Activated CD4-positive, alpha-beta T cell treated with anti-CD3 and anti-CD28 coated beads, Interleukin-2, amount 50 U/mL, for 48 hours (primary cell): ENCODE measurements at regions not wholly inside any gene's neighbourhood (a gene's known extent, or its start where the extent isn't known, plus 50 kb on each side); places are given as distances from the start of the nearest gene placed in this dataset.

Experiments used
- DNase-seq, 2 experiments: peaks; one replicate each; pipeline ENCODE4 v3.0.0-alpha.2; 2020

DNA sequence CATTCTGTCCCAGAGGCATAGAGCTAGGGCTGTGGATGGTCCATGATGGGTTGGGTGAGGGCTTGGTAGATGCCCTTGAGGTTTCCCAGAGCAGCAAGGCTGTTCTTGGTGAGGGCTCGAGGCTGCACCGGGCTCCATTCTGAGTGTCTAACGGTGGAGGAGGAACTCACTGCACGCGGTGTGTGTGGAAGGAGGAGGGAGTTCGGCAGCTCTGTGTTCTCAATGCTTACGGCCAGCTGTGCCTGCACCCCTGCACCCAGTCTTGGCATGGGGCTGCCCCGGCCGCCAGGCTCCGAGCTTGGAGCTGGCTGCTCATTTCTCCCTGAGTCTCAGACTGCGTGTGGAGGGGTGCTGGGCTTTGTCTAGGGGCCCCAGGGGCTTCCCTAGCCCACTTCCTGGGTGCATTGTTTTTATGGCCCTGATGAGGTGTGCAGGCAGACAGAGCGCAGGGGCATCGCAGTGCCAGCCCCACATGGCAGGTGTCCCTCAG lies 1247.1 kb downstream of the BRD1 start:
- DNase-seq: no peak

DNA sequence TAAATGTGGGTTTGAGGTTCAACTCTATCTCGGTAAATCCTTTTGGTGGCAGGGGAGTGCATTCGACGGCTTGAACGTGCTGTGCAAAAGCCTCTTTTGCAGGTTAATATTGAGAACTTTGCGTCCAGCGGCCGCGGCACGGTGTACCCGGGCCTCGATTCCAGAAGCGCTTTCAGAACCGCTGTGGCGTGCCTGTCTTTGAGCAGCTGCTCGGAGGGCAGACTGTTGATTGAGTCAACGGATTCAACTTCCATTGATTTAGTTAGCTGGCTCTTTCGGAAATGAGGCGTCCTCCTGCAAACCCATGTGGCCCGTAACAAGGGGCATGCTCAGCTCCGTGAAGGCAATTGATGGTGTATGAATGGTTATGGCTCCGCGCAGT lies 1247.8 kb downstream of the BRD1 start:
- no peak for DNase-seq

DNA sequence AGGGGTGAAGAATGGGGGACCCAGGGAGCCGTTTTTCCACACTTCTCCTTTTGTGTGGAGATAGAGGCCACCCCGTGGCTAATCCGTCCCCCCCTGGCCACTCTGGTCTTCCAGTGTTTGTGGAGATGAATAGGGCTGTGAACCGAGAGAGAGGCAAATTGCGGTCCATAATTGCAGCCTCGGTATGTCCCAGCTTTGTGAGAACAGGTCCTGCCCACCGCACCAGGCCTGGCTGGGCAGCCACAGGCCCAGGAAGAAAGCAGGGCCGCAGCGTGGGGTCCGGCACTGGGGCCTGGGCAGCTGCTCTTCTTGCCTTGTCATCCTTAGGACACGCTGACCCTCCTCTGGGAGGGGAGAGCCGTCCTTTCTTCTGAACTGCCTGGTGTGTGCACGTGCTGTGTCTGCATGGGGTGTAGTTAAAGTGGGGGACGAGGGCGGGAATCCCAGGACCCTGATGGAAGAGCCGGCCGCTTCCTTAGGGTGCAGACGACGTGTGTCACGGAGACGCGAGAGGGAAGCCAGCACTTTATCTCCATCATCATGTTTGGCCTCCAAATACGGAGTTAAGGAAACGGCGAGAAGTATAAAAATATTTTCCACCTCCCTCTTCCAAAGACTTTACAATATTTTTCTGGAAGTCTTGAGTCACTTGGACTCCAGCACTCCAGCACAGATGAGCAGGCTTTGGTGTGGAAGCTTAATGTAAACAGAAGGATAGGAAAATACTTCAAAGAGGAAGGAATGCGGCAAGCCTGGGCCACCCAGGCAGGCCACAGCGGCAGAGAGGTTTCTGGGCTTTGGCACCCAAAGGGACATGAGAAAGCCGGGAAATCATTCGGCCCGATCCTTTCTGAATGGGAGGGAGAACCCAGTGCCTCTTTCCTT lies 1248.4 kb downstream of the BRD1 start:
- no peak for DNase-seq

DNA sequence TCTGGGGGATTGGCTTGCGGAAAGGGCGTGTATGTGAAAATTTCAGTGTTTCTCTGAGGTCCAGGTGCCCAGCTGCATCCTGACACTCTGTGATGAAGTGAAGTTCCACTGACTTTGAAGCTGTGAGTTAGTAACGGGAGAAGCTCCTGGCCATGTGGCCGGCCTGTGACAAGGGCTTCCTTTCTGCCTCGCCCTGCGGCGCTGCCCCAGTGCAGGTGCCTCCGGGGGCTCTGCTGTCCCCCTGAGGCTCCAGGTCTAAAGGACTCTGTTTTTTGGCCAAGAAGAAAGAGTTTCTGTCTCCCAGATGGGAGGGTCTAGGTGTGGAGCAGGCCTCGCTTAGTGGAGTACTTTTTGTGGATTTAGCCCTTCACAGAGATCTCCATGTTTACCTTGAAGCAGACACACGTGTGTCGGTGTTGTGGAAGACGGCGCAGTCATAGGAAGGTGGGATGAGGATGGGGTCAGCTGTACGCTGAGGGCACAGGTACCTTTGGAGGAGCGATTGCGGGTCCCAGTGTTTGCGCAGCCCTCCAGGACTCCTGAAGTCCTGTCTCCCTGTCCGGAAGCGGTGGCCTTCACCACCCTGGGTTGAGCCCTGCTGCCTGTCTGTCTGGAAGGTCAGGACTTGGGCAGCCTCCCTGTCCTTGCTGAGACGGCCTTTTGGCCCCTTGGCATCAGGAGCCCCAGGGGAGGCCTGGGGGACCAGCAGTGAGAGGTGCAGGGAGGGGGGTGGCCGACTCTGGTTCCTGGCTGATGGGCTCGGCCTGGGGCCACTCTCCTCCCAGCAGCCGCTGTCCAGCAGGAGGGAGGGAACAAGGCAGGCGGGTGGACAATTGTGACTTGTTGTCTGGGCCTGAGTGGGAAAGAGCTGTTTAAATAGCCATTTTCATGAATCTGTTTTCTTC lies 1249.3 kb downstream of the BRD1 start:
- no peak for DNase-seq

DNA sequence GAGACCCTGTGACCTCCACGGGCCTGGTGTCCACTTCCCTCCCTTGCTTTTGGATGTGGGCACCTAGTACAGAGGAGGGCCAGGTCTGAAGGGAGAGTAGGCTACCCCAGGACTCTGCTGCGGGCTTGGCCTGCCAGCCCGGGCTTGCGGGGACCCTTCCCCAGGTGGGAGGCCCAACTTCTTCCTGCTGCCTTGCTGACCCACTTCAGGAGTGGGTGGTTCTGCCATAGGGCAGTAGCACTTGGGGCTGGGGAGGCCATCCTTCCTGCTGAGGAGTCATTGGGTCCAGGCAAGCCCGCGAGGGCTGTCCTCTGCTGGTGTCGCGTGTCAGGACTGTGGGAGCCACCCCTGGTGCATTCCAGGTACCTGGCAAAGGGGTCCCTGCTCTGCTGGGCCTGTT lies 1250.0 kb downstream of the BRD1 start:
- no peak for DNase-seq

DNA sequence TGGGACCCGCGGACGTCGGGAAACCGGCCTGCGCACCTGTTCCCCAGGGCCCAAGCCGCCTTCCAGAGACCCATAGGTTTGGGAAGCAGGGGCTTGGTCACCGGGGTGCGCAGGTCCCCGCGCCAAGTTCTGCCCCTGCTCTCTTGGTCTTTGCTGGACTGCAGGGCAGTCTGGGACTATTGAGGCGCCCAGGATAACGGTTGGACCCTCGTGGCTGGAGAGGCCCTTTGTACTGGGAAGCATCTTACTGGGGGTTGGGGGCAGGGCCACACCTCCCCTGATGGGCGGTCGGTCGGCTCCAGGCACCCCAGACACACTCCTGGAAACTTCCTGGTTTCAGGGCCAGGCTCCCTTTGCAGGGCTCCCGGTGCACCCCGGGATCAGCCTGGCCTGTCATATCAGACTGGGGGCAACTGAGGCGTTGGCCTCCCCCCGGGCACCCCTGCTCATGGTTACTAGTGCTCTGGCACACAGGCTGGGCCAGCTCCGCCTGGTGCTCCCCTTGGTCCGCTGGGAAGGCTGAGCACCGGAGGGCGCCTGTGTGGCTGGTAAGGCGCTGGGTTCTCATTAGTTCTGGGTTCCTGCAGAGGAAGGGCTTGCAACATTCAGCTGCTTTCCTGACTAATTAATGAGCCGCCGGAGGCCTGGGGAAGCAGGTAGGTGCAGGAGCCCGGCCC lies 1250.5 kb downstream of the BRD1 start:
- DNase-seq: no peak

DNA sequence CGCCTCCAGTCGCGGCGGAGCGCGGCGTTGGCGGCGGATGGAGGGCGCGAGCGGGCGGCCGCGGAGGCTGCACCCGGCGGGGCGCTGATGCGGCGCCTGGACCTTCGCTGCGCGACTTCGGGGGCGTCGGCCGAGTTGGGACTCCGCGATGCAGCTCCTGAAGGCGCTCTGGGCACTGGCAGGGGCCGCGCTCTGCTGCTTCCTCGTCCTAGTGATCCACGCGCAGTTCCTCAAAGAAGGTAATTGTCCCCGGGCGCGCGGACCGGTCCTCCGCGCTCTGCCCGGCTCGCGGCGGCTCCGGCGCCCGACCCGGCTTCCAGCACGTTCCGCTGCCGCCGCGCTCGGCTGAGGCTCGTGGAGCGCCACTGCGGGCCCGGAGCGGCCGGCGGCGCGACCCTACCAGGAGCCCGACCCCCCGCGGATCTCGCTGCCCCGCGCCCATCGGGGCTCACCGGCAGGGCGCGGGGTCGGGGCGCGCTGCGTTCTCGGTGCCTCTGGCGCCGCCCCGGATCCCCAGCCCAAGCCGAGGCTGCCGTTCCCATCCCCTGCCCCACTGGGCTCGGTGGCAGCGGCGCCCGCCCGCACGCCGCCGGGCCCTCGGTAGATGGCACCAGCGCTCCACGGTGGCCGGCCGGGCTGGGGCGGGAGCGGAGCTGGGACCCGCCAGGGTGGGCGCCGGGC lies 1251.2 kb downstream of the BRD1 start:
- DNase-seq: peak in 1 of 2 experiments; percentile 19

DNA sequence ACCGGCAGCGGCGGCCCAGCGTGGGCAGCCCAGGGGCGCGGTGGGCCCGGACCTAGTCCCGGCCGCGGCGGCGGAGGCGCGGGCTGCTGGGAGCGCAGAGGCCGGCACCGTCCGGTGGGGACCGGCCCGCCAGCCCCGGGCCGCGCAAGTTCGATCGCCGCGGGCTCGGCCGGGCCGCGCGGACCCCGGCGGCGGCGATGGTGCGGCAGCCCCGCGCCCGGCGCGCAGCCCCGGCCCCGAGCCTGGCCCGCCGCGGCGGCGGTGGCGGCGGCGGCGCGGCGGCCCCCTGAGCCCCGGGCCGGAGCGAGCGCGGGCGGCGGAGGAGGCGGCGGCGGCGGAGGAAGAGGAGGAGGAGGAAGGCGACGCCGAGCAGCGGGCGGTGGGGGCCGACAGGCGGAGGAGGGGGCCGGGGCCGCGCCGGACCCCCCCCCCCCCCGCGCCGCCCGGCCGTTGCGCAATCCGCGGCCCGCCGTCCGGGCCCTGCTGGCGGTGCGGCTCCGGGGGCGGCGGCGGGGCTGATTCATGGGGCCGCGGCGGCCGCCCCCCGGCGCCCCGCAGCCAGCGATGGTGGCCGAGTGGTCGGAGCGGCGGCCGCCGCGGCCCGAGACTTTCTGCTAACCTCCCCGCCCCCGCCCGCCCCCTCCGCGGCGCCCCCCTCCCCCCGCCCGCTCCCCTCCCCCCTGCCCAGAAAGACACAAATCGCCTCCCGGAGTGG lies 1251.9 kb downstream of the BRD1 start:
- no peak for DNase-seq

DNA sequence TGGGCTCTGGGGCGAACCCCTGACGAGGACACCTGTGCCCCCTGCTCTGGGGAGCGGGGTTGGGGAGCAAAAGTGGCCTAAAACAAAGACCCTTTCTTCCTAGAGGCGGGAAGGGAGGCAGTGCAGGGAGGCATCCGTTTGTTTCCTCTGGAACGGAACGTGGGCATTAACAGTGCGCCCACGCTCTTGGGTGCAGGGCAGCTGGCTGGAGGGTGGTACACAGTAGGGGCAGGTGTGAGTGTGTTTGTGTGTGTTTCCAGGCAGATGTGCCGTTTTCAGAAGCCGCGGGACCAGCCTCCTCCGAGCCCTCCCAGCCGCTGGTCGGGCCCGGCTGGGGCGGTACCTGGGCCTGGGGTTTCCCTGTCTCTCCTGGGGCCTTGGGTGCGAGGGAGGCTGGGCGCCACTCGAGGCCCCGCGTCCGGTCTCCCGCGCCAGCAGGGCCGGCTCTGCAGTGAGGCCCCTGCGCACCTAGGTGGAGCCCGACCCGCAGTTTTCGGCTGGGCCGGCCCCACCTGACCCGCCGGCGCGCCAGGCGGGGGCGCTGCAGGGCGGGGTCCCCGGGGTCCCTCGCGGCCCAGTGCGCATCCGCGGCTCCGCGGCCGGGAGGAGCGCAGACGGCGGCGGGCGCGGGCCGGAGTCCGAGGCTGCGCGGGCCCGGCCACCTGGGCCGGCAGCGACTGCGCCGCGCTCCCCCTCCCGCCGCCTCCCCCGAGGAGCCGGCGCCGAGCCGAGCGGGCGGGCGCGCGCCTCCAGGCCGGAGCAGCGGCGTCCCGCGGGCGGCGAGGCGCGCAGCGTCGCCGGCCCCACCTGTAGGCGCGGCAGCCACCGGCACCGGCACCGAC lies 1252.7 kb downstream of the BRD1 start:
- peak; percentile 31 to 35 for DNase-seq

DNA sequence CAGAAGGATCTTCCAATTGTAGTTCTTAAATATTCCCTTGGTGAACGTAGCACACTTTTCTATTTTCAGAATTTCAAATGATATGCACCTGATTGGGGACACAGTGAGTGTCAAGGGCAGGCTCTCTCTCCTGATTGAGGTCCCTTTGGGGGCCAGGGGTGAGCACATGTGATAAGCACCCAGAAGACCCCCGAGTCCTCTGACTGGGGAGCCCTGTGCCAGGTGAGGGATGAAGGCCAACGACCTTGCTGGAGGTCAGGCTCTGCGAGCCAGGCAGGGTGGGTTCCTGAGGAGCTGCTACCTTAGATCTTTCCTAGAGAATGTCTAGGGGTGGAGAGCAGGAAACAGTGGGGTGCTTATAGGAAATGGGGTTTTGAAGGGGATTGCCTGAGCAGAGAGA lies 1253.9 kb downstream of the BRD1 start:
- DNase-seq: no peak

DNA sequence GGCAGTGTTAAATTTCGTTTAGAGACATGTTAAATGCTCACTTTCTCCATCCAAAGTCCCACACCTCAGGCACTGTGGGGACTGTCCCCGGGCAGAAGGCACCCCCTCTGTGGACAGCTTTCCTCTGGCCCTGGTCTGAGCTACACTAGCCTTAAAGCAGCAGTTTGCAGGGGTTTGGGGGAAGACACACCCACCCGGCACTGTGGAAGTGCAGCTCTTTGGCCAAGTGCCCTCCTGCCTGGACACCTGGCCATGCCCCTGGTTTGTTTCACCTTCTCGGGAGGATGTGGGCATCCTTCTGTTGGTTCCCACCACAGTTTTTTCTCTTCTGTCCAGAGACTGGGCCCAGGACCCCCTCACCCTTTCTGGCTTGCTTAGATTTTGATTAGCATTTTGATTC lies 1254.7 kb downstream of the BRD1 start:
- no peak for DNase-seq

DNA sequence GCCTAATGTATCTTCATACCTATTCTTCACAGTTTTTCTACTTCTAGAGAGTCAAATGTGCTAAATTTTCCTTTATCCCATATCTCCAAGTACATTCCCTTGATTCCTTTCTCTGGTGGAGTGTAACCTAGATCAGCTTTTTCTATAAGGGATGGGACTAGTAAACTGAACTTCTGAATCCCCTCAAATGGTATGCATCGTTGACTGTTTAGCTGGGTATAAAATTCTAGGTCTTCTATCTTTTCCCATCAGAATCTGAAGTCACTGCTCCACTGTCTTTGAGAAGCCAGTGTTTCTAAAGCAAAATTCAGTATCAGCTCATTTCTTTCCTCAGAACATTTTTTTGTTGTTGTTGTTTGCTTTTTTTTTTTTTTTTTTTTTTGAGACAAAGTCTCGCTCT lies 1256.8 kb downstream of the BRD1 start:
- no peak for DNase-seq

DNA sequence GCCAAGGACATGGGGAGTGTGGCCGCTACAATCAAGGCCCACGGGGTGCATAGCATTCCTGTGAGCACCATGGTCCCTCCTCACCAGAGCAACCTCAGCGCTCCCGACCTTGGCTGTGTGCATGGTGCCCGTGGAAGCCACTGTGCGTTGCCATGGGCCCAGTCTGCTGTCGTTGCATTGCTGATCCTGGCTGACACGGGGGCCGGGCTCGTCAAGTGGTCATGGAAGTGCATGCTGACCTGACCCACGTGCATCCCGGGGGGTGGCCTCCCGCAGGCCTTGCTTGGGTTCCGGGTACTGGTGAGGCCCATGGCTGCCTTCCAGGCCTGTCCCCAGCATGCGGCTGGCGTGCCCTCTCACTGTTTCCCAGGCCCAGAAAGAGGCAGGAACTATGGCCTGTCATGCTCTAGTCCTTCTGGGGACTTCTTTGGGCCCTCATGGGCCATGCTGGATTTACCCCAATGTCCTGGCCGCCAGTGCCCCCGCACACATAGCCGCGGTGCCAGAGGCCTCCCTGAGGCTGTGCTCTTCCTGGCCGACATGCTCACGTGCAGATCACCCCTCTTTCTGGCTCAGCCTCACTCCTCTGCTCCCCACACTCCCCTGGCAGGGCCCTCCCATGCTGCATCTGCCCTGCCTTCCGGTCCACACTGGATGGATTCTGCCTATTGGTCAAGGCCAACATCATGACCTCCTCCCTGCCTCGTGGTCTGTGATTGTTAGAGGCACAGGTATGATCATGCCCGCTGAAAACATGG lies 1258.0 kb downstream of the BRD1 start:
- DNase-seq: no peak

DNA sequence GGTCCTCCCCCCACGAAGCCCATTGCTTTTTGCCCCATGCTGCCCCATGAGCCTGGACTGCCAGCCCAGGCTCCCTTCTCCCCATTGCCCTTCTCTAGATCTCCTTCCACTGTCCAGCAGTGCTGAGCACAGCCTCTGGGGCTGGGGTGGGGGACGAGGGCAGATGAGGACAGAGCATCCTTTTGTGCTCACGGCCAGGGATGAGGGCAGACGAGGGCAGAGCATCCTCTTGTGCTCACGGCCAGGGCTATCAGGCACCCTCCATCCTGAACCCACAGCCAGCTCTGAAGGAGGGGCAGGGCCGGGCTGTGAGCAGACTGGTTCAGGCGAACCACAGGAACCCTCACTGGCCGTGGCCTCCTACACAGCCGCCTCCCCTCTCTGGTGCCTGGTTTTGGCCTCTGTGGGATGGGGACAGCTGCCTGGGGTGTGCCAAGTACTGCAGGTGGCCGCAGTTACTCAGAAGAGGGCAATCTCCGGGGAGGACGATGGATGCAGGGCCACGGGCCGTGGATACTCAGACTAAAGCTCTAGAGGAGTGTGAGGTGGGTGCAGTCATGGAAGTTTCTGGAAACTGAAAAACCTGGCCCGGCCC lies 1258.8 kb downstream of the BRD1 start:
- DNase-seq: no peak

DNA sequence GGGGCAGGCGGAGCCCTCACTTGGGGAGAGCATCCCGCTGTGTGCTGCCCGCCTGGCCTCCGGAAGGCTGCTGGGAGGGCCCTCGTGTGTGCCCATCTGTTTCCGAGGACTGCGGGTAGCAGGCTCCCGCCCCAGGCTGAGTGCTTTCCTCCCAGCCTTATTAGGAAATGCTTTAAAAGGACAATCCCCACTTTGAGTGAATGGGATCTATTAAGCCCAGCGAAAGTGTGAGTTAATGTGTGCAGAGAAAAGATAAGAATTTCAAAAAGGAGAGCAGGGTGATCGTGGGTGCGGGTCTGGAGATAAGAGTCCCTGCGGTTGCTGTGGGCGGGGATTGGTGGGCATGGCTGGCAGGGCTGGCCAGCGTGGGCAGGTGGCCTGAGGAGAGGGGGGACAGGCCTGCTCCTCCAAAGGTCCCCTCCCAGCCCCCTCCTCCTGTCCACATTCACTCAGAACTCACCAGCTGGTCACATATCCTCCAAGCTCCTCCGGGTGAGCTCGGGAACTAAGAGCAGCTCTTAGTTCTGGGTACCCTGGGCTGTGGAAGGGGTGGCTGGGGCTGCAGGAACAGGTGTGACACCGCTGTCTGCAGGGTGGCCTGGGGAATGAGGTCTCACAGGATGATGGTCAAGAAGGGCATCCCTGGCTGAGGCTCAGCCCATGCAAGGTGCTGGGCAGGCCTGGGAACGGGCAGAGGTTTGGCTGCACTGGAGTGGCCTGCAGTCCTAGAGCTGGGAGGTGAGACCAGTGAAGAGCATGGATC lies 1260.3 kb downstream of the BRD1 start:
- DNase-seq: no peak

DNA sequence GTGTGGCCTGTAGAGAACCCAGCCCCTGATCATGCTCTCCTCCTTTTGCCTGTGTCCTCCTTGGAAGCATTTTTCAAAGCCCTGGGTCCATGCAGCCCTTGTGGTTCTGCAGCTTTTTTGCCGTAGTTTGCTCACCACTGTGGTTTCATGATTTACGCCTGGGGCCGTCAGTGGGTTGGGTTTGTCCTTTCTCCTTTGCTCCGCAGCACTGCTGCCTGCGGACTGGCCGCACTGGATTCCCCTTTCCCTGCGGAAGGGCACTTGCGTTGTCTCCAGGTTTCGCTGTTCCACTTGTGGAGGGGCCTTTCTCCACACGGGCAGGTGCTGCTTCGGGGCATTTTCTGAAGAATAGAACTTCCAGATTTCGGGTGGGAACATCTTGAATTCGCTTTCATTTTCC lies 1260.9 kb downstream of the BRD1 start:
- DNase-seq: no peak

DNA sequence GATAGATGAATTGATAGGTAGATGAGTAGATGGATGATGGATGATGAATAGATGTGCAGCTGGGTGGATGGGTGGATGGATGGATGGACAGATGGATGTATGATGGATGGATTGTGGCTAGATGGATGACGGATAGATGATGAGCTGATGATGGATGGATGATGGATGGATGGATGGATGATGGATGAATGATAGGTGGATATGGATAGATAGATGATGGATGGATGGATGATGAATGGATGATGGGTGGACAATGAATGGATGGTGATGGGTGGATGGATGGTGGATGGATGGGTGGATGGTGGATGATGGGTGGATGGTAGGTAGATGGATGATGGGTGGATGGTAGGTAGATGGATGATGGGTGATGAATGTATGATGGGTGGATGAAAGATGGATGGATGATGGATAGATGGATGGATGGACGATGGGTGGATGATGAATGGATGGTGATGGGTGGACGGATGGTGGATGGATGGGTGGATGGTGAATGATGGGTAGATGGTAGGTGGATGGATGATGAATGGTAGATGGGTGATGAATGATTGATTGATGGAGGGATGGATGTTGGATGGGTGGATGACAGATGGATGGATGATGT lies 1261.7 kb downstream of the BRD1 start:
- no peak for DNase-seq

DNA sequence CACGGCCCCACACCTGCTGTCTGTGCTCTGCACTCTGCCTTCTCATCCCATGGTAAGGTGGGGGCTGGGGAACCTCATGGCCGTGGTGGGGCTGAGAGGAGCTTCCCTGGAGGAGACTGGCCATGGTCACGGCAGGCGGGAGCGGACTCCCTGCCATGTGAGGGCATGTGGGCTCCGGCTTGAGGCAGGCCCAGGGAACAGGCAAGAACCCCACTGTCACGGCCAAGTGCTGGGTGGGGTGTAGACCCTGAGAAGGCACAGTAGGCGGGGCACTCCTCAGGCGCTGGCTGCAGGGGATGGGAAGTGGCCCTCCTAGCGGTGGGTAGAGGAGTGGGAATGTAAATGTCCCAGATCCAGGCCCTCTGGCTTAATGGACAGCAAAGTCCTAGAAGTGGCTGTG lies 1262.7 kb downstream of the BRD1 start:
- no peak for DNase-seq

DNA sequence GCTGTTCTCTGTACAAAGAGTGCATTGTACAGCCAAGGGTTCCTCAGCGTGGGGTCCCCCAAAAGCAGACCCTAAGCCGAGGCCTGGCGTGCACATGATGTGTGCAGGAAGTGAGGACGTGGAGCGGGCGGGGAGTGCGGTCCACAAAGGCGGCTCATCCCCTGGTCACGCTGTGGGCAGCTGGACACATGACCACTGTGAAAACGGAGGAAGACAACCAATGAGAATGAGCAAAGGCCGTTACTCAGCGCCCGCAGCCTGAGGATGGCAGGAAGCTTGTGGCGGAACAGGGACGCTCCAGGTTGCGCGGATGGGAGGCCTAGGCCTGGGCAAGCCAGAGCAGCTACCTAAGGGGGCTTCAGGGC lies 1263.7 kb downstream of the BRD1 start:
- DNase-seq: no peak
